ENCODE measurements at regions not wholly inside any gene's neighbourhood (a gene's known extent, or its start where the extent isn't known, plus 50 kb on each side); places are given as distances from the start of the nearest gene placed in this dataset.

DNA sequence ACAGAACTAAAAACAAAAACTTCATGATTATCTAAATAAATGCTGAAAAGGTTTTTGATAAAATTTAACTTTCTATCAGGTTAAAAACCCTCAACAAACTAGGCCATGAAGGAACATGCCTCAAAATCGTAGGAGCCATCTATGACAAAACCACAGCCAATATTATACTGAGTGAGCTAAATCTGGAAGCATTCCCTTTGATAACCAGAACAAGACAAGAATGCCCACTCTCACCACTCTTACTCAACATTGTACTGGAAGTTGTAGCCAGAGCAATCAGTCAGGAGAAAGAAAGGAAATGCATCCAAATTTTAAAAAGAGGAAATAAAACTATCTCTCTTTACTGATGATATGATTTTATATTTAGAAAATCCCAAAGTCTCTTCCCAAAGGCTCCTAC, 228.7 kb downstream of the CHRM2 start:
- Histone ChIP-seq H3K4me1 (no peaks in the 10 kb centered on the region), H3K9me3 (no peaks in the 10 kb centered on the region), H3K4me3 (no peak overlapping the region), H3K27me3 (ENCODE audit: insufficient read depth in 3 of 3, low read length in 2 of 3) (no peaks in the 10 kb centered on the region), H3K27ac (no peak overlapping the region), H3K36me3 (ENCODE audit: insufficient read depth in 1 of 2, low read depth in 1 of 2) (no peaks in the 10 kb centered on the region)
- ATAC-seq (no peak), DNase-seq (no peak)
- WGBS, 3 donors = 24 to 29% (median 26%) methylated on average over 1 of the region's 1 CpG
- TF ChIP-seq CTCF (IDR thresholded peaks at IDR 0.05) = no peak
- intact Hi-C loops (cut with DNase I) = no loop called here

- Histone ChIP-seq H3K27ac (no peak overlapping the region), H3K4me1 (no peaks in the 10 kb centered on the region), H3K4me3 (no peak overlapping the region), H3K36me3 (ENCODE audit: insufficient read depth in 1 of 2, low read depth in 1 of 2) (no peaks in the 10 kb centered on the region), H3K9me3 (no peaks in the 10 kb centered on the region), H3K27me3 (ENCODE audit: insufficient read depth in 3 of 3, low read length in 2 of 3) (no peaks in the 10 kb centered on the region)
- intact Hi-C loops (cut with DNase I) = no loop called here
- WGBS, 3 donors = 80 to 85% (median 82%) methylated on average over 2 of the region's 2 CpGs
- ATAC-seq (no peak), DNase-seq (no peak)
- no peak for TF ChIP-seq CTCF (IDR thresholded peaks at IDR 0.05)
Measured at GRCh38 chr7:137096607-137097006, 228.2 kb downstream of the CHRM2 start.

- H3K27me3 ChIP-seq (ENCODE audit: insufficient read depth in 3 of 3, low read length in 2 of 3) = no peaks in the 10 kb centered on the region
- TF ChIP-seq CTCF (IDR thresholded peaks at IDR 0.05) = no peak
- DNase-seq (no peak), ATAC-seq (no peak)
- H3K4me1 ChIP-seq = no peaks in the 10 kb centered on the region
- H3K9me3 ChIP-seq = no peaks in the 10 kb centered on the region
- no peak overlapping the region for H3K4me3 ChIP-seq
- intact Hi-C loops (cut with DNase I) = no loop called here
- 35 to 74% (median 41%) methylated on average over 3 of the region's 3 CpGs for WGBS, 3 donors
- H3K36me3 ChIP-seq (ENCODE audit: insufficient read depth in 1 of 2, low read depth in 1 of 2) = no peaks in the 10 kb centered on the region
- no peak overlapping the region for H3K27ac ChIP-seq
Measured at GRCh38 chr7:137093198-137093597, 224.7 kb downstream of the CHRM2 start.

- Histone ChIP-seq H3K36me3 (ENCODE audit: insufficient read depth in 1 of 2, low read depth in 1 of 2) (no peaks in the 10 kb centered on the region), H3K4me1 (no peaks in the 10 kb centered on the region), H3K27me3 (ENCODE audit: insufficient read depth in 3 of 3, low read length in 2 of 3) (no peaks in the 10 kb centered on the region), H3K4me3 (no peak overlapping the region), H3K9me3 (no peaks in the 10 kb centered on the region), H3K27ac (no peak overlapping the region)
- ATAC-seq (no peak), DNase-seq (no peak)
- 46 to 54% (median 50%) methylated on average over 2 of the region's 2 CpGs for WGBS, 3 donors
- intact Hi-C loops (cut with DNase I) = no loop called here
- TF ChIP-seq CTCF (IDR thresholded peaks at IDR 0.05) = no peak
Measured at GRCh38 chr7:137091396-137091795, 222.9 kb downstream of the CHRM2 start.

DNA sequence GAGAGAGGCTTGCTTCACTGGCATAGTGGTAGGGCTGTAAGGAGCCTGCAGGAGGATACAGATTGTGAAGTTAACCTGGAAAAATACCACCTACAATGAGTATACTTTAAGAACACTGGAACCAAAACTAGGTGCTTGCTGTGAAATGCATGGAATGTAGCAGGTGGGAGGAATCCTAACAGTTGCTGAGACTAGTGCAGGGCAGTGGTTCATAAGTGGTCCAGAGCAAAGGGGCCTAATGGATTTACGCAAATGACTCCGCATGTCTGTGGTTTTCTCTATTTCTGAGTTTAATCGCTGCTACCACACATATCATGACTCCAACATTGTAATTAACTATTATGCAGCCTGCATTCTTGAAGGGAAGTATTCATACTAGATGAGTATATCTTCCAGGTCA, 218.4 kb downstream of the CHRM2 start:
- DNase-seq (no peak), ATAC-seq (no peak)
- Histone ChIP-seq H3K27ac (no peak overlapping the region), H3K27me3 (ENCODE audit: insufficient read depth in 3 of 3, low read length in 2 of 3) (no peaks in the 10 kb centered on the region), H3K36me3 (ENCODE audit: insufficient read depth in 1 of 2, low read depth in 1 of 2) (no peaks in the 10 kb centered on the region), H3K4me3 (no peak overlapping the region), H3K4me1 (no peaks in the 10 kb centered on the region), H3K9me3 (no peaks in the 10 kb centered on the region)
- 95 to 99% (median 98%) methylated on average over 3 of the region's 3 CpGs for whole genome bisulfite sequencing, 3 donors
- intact Hi-C loops (cut with DNase I) = no loop called here
- TF ChIP-seq CTCF (IDR thresholded peaks at IDR 0.05) = no peak

All from psoas muscle (tissue), 7 donors.